ENCODE measurements at regions not wholly inside any gene's neighbourhood (a gene's known extent, or its start where the extent isn't known, plus 50 kb on each side); places are given as distances from the start of the nearest gene placed in this dataset.
"Not testable (repeated sequence)": the region's sequence is repeated elsewhere in the genome, so short reads cannot be mapped to it uniquely, and the experiment has no call there.

GRCh38 chr4:155592179-155592937 is 74.3 kb upstream of the GUCY1A1 start:
- DNase-seq (ENCODE audit: low spot score): no peak

- DNase-seq (ENCODE audit: low spot score): no peak
Observed at GRCh38 chr4:155591738-155592143, 74.9 kb upstream of the GUCY1A1 start.

DNA sequence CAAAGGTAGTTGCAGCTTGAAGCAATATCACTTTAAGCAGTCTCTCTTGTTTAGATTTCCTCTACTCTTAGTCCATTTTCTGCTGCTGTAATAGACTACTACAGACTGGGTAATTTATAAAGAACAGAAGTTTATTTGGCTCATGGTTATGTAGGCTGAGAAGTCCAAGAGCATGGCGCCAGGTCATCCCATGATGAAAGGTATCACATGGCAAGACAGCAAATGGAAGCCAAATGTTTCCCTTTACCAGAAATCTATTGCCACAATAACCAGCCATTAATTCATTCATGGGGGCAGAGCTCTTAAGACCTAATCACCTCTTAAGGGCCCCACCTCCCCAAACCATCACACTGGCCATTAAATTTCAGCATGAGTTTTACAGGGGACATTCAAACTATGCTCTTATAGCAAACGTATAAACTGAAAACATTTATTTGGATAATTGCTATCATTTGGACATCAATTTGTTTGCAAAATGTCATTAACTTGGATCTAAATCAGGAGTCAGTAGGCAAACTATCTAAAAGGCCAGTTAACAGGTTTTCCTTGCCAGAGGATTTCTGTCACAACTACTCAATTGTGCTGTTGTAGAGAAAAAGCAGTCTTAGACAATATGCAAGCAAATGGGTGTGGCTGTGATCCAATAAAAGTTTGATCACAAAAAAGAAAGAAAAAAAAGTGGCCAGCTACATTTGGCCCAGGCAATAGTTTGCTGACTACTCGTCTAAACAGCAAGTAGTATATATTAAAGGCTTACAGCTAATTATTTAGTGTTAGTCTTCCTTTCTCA is 75.7 kb upstream of the GUCY1A1 start:
- DNase-seq (ENCODE audit: low spot score): no peak

DNA sequence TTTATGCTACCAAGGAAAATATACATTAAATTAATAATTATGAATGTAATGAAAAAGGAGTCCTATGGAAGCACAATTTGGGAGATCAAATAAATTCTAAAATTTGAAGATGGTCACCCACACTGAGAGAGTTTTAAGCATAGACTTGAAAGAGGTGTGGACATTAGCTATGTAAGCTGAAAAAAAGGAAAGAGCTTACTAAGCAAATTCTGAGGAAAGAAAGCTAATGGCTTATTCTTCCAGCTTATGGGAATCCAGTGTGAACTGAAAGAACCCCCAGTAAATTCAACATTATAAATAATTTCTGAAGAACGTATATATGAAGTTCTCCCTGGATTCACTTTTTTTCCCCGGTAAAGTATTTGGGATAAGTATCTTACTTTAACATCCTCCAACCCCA is 78.2 kb upstream of the GUCY1A1 start:
- no peak for DNase-seq (ENCODE audit: low spot score)

- DNase-seq (ENCODE audit: low spot score): no peak
Observed at GRCh38 chr4:155587766-155588165, 78.9 kb upstream of the GUCY1A1 start.

- no peak for DNase-seq (ENCODE audit: low spot score)
Observed at GRCh38 chr4:155582971-155583437, 83.6 kb upstream of the GUCY1A1 start.

- DNase-seq (ENCODE audit: low spot score): no peak
Observed at GRCh38 chr4:155582041-155582440, 84.6 kb upstream of the GUCY1A1 start.

DNA sequence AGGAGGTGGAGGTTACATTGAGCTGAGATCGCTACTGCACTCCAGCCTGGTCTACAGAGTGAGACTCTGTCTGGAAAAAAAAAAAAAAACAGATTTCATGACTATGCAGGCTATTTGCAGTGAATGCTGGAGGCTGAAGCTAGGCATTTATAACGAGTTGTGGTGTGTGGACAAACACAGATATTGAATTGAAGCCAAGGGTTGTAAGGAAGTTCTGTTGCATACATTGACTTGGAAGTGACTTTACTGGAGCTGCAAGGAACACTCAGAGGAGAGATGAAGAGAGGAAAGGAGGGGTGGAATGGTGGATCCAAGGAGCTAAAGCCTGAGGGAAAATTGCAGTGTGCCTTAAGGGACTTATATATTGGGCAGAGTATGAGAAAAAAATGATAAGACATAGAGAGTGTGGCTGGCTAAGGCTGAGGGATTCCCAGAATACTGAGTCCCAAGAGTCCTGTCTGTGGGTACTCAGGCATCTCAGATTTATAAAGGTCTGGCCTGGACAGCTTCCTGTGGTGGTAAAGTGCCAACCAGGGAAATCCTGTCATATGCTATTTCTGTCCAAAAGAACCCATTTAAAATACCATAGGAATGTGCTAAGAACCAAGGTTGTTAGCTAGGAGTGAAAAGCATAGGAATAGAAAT is 87.8 kb upstream of the GUCY1A1 start:
- no peak for DNase-seq (ENCODE audit: low spot score)

GRCh38 chr4:155578219-155578618 is 88.4 kb upstream of the GUCY1A1 start:
- peak; percentile 88 for DNase-seq (ENCODE audit: low spot score)

GRCh38 chr4:155574329-155574728 is 92.3 kb upstream of the GUCY1A1 start:
- not testable (repeated sequence) for DNase-seq (ENCODE audit: low spot score)

GRCh38 chr4:155573126-155573525 is 93.5 kb upstream of the GUCY1A1 start:
- DNase-seq (ENCODE audit: low spot score): no peak

DNA sequence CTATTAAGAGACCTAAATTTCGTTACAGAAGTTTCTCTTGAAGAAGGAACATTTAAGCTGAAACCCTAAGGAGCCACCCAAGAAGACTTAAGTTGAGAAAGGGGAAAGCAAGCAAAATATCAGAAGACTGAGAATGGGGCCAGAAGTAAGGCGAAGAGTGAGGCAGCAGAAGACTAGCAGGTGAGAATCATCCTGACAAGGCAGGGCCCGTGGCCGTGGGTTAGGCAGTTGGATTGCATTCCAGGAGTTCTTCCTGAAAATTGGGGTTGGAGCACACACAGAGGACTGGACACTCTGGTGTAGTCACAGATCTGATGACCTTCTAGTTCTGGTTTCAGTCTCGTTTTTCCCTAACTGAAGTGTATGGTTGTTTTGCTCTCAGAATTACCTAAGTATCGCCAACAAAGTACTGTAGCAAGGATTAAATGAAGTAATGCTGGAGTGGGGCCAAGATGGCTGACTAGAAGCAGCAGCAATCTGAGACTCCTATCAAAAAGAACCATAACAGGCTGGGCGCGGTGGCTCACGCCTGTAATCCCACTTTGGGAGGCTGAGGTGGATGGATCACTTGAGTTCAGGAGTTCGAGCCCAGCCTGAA is 94.4 kb upstream of the GUCY1A1 start:
- no peak for DNase-seq (ENCODE audit: low spot score)

- no peak for DNase-seq (ENCODE audit: low spot score)
Observed at GRCh38 chr4:155571184-155571944, 95.3 kb upstream of the GUCY1A1 start.

DNA sequence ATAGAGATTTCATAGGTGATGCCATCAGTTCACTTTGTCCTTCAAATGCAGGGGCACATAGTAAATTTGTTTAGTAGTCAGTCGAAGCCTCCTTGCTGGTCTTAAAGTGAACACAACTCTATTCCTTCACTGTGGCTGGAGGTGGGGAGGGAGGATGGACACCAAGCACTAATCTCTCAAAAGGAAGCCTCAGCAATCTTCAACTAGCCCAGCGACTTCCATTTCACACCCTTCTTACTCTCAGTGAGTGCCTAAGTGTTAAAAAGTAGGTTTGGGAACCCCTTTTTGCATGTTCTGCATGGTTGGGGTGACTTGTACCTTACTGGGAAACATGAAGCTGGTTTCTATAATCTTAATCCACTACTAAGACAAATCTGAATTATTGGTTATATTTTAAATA is 96.0 kb upstream of the GUCY1A1 start:
- DNase-seq (ENCODE audit: low spot score): no peak

GRCh38 chr4:155569960-155570515 is 96.6 kb upstream of the GUCY1A1 start:
- no peak for DNase-seq (ENCODE audit: low spot score)

GRCh38 chr4:155569471-155569870 is 97.2 kb upstream of the GUCY1A1 start:
- DNase-seq (ENCODE audit: low spot score): no peak

DNA sequence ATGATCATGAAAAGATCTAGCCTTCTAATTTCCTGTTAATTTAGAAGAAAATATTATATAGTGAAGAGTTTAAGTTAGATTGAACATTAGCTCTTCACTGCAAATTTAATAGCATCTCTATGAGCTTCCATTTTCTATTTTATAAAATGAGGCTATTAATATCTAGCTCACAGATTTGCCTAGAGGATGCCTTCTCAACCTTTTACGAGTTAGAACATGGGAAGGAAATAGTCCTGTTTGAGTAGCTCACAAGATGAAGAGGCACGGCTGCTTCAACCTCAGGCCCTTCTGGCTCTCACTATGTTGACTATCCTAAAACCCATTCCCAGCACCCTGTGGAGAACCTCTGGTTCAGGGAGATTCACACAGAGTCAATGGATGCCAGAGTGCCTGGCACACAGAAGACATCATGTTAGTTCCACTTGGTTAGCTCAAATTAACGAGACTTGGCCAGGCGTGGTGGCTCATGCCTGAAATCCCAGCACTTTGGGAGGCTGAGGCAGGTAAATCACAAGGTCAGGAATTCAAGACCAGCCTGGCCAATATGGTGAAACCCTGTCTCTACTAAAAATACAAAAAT is 97.9 kb upstream of the GUCY1A1 start:
- no peak for DNase-seq (ENCODE audit: low spot score)

DNA sequence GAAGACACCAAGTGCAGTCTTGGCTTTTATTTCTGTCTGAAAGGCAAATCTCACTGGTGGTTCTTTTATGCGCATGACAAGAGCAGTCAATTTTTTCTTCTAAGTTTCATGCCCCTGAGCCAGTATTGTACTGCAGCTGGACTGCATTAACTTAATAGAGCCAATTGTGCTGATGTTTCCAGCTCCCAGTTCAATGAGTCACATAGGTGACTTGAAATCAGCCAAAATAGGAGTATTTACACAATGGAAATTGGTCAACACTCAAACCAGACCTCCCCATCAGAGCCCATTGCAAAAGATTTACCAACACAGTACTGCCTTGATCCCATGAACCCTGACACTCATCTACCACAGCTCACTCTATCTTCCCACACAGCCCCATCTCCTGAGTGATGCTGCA is 100.3 kb upstream of the GUCY1A1 start:
- no peak for DNase-seq (ENCODE audit: low spot score)

DNA sequence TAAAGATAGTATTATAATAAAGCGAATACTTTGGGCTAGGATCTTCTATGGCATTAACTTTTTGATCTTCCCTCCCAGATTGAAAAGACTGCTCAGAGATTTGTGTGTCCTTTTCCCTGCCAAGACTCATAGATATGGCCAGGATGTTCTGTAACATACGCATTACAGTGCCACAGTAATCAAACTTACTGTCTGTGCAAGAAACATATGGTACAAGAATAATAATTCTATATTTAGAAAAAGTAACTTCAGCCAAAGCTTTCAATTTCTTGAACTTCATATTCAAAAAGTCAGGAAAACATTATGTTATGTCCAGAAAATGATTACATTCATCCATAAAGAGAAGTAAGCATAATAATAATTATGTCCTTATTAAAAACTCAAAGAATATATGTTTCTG is 100.9 kb upstream of the GUCY1A1 start:
- DNase-seq (ENCODE audit: low spot score): no peak

DNA sequence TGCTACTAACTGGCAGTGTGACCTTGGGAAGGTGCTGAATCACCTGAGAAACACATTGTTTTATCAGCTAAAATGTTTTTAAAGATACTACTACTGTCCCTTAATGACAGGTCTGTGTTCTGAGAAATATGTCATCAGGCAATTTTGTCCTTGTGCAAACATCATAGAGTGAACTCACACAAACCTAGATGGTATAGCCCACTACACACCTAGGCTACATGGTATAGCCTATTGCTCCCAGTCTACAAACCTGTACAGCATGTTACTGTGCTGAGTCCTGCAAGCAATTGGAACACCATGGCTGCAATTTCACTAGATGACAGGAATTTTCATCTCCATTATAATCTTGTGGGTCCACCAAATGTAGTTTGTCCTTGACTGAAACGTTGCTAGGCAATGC is 101.3 kb upstream of the GUCY1A1 start:
- no peak for DNase-seq (ENCODE audit: low spot score)

DNA sequence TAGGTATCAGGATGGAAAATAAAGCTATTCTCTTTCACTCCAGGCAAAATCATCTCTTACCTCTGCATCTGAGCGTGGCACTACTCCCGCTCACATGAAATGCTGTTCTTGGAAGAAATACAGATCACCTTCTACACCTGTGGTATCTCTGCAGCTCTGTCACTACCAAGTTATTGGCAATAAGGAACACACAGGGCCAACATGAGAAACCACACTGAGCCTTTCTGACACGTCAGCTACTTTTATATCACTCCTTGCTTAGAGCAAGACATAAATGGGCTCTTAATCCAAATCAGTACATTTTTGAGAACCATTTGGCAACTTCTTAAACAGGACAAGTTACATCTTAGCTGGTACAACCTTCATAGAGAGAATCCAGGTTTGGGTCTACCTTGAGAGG is 101.8 kb upstream of the GUCY1A1 start:
- no peak for DNase-seq (ENCODE audit: low spot score)
